Stimulated activated CD8-positive, alpha-beta memory T cell treated with anti-CD3 and anti-CD28 coated beads, Interleukin-15, amount 100 ng/mL, for 48 hours (primary cell): ENCODE measurements at regions not wholly inside any gene's neighbourhood (a gene's known extent, or its start where the extent isn't known, plus 50 kb on each side); places are given as distances from the start of the nearest gene placed in this dataset.

Source experiments
- DNase-seq, 2 donors: peaks; one replicate each; pipeline ENCODE4 v3.0.0-alpha.2; 2020; ENCODE audit warnings: low read depth in 2 of 2

DNA sequence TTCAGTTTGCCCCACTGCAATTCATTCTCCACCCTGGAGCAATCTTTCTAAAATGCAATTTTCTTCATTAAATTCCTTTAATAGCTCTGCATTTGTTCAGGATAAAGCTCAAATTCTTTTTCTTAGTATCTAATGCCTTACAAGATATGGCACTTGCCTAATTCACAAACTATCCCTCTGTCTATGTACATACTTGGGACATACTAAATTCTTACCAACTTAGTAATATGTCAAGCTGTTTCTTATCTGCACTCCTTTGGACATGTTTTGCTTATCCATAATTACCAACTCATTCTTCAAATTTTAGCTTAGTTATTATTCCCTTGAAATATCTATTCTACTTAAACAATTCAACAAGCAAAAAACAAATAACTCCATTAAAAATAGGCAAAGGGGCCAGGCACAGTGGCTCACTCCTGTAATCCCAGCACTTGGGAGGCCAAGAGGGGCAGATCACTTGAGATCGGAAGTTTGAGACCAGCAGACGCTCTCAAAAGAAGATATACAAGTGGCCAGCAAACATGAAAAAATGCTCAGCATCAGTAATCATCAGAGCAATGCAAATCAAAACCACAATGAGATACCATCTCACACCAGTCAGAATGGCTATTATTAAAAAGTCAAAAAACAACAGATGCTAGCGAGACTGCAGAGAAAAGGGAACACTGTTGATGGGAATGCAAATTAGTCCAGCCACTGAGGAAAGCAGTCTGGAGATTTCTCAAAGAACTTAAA, 96.9 kb downstream of the FAM76B start:
- DNase-seq, result no peak

DNA sequence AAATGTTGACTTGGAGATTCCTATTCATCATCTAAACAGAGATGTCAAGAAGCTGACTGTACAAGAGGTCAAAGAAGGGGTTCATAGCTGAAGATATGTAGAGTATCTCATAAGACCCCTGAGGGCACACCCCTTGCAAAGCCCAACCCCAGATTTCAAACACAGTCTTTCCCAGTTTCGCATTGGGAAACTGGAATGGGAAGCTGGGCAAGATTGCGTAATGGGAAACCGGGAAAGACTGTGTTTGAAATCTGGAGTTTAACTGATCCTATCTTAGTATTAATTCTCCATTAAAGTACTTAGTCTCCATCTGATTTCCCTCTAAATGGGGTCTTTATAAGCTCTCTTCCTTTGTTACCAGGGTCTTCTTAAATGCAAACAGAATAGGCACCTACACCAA, 99.5 kb downstream of the FAM76B start:
- DNase-seq, result no peak

DNA sequence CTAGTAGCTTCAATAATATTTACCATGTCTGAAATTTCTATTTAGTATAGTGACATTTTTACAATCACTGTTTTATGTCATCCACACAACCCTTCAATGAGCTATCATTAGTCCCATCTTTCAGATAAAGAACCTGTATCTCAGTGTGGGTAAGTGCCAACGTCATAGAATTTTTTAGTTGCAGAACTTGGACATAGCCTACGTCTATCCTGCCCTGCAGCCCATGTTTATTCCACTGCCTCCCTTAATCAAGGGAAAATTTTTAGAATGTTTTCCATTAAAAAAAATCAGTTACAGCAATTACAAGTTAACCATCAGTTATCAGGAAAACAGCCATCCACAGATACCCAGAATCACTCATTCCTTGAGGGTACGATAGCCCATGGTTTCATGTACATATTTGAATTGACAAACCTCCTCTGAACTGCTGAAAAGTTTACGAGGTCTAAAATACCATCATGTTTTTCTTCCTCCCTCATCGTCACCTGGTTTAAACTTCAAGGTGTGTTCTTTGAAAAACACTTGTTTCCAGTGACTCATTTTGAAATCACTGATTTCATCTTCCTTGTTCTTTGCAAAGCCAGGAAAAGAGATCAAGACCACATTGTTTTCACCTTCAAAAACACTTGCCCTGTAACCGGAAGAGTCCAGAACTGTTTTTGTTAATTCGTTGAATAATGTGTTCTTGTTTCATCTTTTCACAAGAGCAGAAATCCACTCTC, 100.9 kb downstream of the FAM76B start:
- no peak for DNase-seq

DNA sequence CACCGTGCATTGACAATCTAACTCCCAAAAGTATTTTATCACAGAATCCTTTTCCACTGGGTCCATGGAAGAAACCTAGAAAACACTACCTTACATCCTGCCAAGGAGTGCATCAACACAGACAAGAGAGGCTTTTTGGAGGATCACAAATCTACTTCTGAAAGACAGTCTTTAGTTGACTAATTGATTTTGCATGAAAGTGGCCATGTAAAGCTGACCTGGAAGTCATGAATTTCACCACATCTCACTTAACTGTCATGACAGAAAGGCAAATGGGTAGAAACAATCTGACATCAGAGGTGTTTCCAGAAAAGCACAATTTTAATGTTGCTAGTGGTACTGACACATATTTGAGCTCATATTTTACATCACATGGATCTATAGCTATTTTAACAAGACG, 101.6 kb downstream of the FAM76B start:
- DNase-seq, result no peak

DNA sequence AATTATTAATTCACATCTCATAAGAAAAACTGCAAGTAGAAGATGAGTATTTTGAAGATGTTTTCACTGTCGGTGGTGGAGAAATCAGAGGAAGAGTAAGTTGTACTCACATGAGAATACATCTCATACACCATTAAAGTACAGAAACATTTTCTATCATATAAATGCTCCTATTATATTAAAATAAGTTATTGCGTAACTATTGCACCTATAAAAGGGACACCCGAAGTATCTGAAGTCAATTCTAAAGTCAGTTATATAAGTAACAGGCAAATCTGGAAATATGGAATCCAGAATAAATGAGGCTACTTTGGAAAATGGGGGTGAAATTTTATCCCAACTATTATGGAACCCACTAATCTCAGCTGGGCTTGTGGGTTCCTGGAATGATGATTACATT, 103.3 kb downstream of the FAM76B start:
- no peak for DNase-seq

DNA sequence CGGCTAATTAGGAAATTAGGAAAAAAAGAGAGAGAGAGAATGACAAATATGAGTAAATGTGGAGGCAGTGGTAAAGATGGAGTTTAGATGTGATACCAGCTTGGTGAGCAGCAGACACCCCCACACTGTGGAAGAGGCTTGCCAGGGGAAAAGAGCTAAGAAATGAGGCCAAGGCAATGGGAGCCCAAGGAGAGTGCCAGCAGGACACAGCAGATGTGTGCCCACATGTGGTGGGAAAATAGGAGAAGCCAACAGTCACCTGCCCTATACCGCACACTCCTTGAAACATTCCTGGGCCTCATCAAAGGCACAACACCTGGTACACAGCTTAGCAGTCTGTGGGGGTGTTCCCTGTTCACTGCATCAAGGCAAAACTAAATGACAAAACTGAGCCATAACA, 104.9 kb downstream of the FAM76B start:
- DNase-seq, result no peak

DNA sequence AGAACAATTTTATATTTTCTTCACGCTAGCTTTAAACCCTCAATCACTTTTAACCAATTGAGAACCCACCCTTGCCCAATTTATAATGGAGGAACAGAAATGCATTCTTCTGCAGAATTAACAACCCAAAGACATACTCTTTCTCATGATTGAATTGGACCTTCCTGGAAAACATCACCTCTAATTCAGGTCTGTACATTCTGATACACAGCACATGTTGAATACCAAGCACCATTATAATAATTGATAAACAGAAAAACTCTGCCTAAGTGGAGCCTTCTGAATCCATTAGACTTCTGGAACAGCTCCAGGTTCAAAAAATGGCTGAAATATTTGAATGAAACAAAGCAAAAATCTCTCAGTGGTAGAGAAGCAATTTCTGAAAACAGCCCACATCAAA, 105.4 kb downstream of the FAM76B start:
- no peak for DNase-seq

DNA sequence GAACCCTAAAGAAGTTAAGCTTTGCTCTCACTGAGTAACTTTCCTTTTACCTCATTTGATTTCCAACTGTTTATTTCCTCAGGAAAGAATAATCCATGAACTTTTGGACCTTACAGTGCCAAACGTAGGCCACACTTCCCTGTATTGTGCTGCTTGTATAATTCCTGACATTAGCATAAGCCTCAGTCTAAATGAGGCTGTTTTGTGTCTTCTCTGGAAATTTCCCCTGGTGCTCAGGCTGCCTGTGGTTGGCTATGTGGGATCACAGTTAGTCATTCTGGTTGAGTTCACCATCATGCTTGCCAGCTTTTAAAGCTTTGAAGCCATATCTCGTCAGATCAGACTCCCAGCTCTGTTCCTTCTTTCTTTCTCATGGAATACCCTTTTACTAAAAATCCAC, 107.0 kb downstream of the FAM76B start:
- peak in 1 of 2 donors; percentile 27 for DNase-seq

DNA sequence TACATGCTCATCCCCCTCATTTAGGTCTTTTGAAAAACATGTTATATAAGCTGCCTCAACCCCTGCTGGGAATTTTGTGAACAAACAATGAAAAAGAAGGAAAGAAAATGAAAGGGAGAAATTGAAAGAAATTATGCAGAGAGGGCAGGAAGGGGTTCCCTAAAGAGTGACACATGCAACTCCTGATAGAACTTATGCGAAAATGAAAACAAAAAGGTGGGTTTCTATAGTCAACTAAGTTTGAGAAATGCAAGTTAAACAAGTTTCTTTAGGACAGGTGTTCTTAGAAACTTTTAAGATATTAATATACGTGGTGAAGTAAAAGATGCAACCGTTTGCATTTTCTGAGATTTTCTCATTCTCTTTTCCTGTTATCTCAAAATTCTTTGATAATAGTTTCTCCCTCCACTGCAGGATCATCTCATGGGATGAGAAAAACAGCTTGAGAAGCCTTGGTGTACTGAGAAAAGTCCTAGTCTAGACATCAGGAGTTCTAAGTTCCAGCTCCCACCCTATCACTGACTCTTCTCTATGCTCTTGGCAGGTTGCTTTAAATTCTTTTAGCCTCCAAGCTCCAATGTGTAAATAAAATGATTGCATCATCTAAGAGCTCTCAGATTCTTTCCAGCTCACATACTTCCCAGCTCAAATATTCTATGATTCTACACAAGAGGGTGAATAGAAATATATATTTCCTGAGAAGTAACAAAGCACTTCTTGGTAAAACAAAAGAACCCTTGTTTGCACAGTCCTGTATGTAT, 109.2 kb downstream of the FAM76B start:
- DNase-seq, result no peak

DNA sequence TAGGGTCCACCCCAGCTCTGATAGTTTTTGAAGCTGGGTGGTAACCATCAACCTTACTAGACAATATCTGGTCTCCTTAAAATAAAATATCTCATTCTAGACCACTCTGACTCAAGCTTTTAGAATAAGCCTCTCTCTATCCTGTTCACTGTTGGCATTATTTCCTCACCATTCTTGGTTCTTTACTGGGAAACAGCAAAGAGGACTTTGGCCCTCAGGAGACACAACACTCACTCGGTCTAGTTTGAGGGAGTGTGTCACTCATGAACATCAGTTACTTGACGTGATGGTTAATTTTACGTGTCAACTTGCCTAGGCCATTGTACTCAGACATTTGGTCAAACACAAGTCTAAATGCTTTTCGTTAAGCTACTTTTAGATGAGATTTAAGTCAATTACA, 110.6 kb downstream of the FAM76B start:
- no peak for DNase-seq

DNA sequence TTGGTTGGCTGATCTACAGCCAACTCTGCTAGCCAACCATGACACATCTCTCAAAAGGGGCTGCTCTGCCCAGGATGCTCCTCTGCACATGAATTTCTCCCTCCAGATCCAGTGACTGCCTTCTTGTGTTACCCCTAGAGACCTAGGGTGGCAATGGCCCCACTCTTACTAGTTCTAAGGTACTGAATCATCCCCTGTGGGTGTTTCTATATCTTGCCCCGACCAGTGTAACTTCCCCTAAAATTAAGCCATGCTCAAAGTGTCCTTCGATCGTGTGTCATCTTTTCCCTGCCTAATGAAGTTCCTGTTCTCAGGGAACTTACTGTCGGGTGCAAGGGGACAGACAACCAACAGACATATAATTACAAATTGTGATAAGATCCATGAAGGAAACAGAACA, 113.3 kb downstream of the FAM76B start:
- DNase-seq, result no peak

DNA sequence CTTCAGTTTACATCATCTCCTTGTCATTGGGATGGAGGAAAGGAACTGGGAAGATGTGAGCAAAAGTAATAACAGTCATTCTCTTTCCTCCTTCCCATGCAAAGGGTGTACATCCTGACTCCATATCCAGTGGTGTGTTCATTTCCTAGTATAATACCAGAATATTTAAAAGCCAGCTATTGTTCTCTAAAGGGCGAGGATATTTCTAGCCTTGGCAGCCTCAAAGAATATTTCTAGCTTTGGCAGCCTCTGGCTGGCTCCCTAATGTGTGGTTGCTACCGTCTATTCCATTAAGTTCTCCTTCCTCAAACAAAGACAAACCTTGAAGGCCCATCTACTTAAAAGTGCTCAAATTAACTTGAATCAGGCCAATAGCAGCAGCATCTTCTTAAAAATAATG, 114.0 kb downstream of the FAM76B start:
- no peak for DNase-seq

DNA sequence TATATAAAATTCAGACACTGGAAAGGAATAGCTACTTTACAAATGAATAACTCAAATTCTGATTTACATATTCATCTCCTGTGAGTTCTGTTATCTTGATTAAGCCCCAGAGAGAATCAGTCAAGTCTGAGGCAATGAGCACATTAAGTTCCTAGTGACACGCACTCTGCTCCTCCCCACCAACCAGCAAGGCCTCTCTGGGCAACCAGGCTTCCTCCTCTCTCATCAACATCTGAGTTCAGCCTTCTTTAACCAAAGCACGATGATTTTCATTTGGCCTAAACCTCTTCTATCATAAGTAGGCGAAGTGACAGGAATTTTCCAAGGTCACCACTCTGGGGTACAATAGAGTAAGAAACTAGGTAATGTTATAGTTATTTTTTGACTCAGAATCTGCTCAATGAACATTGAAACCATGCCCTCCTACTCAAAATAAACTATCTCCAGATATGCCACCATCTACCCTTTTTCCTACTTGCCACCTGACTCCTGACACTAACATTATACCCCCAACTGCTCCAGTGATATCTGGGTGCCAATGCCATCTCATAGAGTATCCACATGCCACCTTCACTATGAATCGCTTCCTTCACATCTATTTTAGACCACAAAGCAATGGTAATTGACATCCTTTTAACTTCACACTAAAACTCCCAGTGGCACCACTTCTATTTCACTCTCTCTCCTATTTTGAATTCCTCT, 114.8 kb downstream of the FAM76B start:
- peak; percentile 40 to 43 for DNase-seq

DNA sequence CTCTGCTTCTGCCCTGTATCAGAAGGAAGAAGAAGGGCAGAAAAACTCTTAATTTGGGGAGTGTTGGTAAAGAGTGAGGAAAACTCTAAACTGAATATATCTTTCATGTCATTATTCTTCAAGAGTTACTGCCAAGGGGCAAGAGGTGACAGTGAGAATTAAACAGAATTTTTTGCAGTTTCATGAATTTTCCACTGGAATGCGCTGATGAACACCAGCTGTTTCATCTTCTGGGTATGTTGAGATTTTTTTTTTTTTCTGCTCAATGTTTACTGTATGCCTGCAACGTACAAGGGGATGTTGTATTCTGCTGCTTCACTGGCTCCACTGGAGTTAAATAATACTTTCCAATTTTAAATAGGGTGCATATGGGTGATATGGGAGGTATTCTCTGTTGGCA, 117.8 kb downstream of the FAM76B start:
- no peak for DNase-seq

DNA sequence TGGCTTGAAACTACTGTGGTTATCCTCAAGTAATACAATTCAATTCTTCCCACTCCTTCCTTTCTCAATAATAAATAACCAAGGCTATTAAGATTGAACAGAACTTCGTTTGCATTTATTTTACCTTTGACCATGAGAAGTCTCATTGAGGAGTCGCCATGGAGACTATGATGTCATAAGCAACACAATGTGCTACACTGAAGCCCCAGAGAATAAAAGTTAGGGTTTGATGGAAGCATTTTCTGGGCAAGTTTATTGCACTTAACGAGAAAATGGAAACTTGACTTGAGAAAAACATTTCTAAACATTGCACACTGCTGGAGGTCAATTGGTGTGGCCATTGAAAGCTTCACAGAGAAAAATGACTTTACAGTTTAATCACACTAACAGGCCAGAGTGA, 121.5 kb downstream of the FAM76B start:
- no peak for DNase-seq

DNA sequence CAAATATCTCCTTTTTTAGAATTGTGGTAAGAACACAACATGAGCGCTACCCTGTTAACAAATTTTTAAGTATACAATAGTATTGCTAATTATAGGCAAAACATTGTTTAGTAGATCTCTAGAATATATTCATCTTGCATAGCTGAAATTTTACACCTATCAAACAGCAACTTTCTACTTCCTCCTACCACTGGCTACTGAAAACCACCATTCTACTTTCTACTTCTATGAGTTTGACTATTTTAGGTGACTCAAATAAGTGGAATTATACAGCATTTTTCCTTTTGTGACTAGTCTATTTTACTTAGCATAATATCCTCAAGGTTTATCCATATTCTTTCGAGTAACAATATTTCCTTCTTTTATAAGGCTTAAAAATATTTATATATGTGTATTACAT, 128.4 kb downstream of the FAM76B start:
- no peak for DNase-seq

DNA sequence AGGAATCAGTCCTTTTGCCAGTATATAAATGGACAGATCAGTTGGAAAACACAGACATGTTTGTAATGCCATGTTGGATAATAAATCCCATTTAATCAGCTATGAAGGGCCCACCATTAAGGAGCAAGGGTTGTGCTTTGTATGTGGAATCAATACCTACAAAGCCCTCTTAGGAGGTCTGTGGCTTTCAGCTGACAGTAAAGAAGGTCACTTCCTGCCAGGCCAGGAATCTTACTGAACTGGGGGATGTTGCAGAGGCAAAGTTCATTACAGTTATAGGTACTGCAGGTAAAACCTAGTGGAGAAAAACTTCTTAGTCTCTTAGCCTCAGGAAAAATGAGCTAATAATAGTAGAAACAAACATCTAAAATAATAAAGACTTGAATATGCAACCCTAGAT, 129.5 kb downstream of the FAM76B start:
- no peak for DNase-seq

DNA sequence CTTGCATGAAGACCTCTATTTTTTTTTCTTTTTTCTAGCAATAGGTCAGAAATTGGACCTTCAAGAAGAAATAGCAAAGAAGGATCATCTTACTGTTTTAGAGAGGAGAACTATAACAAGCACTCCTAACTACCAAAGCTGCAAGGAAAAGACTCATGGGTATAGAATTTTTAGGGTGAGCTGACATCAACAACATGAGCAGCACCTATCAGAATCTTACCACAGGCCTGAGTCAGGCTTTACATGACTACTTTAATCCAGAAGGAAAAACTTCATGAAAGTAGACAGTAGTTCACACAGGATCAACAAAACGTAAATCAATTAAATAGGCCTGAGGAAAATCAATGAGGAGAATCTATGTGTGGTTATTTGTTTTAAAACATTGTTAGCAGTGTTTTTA, 130.5 kb downstream of the FAM76B start:
- no peak for DNase-seq

DNA sequence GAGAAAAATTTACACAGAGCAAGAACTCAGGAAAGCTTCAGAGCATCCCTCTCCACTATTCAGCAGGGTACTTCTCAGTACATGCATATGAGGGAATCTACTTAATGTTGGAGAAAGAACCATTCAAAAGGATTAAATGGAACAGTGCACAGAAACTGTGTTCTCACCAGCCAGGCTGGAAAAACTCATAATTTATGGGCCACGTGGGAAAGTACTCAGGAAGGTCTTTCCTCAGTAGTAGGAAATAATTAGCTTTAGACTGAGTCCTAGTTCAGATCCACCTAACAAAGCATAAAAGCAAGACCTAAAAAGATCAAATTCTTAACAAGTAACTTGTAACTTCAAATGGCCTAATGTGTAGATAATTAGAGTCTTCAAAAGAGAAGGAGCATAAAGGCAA, 134.0 kb downstream of the FAM76B start:
- DNase-seq, result no peak

DNA sequence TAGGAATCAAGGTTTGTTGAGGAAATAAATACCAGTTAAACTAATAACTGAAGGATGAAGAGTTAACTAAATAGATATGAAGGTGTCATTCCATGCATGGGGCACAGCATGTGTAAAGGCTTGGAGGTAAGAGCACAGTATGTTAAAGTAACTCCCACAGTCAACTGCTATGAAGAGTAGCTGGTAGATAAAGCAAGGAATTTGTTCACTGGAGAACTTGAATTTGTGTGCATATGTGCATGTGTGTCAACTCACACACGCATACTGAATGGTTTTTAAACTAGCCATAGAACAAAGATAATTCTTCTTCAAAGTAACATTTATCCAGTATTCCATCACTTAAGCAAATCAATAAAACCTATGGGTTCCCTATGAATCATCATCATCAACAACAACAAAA, 135.9 kb downstream of the FAM76B start:
- no peak for DNase-seq

DNA sequence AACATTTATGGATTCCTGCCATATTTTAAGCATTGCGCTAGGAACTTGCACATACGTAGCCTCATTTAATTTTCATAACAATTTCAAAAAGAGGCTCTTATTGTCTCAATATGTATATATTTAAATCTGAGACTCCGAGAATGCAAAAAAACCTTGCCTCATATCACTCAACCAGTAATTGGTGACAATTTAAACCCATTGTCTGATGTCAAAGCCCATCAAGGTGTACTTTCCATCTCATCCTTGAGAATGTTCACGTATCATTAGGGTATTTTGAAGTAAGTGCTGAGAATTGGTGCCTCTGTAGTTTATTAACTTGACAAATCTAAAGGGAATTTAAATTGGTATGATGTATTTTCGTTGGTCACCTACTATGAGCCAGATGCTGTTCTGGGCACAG, 136.5 kb downstream of the FAM76B start:
- DNase-seq, result no peak

DNA sequence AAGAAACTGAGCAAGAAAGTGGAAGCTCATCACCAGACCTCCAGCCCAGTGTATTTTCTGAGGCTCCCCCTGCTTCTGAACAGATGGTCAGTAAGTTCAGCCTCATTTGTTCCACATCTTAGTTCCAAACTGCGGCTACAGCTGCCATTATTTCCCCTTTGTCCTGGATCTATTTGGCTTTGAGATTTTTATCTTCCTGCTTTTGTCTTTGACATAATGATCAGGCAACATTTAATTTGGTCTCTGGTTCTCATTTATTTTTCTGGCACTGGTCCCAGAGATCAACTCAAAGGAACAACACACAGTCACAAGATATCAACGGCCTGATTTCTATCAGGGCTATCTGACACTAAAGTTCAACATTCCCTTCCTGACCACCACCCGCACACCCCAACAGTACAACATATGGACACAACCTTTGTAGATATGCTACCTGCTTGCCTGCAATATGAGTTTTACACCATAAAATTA, 137.5 kb downstream of the FAM76B start:
- DNase-seq, result no peak
